ENCODE measurements at regions not wholly inside any gene's neighbourhood (a gene's known extent, or its start where the extent isn't known, plus 50 kb on each side); places are given as distances from the start of the nearest gene placed in this dataset.
A peak's percentile ranks its signal among the peaks of the same experiment; 100 is the strongest.

DNA sequence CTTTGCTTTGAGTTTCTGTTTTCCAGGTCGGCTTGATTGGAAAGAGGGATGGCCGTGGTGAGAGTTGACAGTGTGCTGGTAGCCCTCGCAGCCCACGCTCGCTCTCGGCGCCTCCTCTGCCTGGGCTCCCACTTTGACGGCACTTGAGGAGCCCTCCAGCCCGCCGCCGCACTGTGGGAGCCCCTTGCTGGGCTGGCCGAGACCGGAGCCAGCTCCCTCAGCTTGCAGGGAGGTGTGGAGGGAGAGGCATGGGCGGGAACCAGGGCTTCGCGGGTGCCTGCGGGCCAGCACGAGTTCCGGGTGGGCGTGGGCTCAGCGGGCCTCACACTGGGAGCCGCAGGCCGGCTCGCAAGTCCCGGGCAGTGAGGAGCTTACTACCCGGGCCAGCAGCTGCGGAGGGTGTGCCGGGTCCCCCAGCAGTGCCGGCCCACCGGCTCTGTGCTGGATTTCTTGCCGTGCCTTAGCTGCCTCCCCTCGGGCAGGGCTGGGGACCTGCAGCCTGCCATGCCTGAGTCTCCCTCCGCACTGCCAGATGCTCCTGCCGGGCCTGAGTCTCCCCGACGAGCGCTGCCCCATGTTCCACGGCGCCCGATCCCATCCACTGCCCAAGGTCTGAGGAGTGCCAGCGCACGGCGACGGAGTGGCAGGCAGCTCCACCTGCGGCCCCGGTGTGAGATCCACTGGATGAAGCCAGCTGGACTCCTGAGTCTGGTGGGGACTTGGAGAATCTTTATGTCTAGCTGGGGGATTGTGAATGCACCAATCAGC lies 166.4 kb upstream of the FAT1 start:
- DNase-seq = no peak

DNA sequence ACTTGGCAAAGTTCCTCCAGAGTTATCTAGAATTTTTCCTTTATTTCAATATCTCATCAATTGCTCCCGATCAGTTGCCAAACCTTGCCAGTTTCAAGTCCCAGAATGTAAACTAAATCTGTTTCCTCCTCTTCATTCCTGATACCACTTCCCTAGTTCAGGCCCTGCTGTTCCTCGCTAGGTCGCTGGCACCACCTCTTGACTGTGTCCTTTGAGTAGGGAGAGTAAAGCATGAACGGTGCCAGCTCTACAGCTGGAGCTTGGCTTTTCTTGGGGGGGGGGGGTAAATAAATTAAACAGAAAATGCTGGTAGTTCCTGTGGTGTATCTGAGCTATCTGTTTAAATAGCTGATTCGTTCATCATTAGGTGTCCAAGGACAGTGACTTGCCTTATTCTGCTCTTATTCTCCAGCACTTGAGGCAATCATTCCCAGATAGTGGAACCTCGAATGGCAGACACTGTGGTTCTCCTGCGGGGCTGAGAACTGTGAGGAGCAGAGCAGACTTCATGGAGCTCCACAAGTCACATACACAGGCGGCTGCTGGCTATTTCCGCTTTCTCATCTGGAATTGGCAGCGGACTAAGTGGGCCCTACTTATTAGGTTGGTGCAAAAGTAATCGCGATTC lies 168.3 kb upstream of the FAT1 start:
- no peak for DNase-seq

DNA sequence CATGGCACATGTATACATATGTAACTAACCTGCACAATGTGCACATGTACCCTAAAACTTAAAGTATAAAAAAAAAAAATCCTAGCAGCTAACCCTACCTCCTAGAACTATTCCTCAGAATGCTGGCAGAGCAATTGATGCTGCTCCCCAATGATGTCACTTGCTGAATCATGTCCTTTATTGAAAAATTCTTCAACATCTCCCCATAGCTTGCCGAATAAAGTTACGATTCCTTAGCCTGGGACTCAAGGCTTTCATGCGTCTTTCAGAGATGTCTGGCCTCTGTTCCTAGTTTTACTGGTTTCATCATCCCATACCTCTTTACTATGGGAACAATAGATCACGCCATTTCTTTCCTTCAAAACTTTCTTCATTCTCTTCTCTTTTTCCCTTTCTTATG lies 174.7 kb upstream of the FAT1 start:
- DNase-seq = no peak

DNA sequence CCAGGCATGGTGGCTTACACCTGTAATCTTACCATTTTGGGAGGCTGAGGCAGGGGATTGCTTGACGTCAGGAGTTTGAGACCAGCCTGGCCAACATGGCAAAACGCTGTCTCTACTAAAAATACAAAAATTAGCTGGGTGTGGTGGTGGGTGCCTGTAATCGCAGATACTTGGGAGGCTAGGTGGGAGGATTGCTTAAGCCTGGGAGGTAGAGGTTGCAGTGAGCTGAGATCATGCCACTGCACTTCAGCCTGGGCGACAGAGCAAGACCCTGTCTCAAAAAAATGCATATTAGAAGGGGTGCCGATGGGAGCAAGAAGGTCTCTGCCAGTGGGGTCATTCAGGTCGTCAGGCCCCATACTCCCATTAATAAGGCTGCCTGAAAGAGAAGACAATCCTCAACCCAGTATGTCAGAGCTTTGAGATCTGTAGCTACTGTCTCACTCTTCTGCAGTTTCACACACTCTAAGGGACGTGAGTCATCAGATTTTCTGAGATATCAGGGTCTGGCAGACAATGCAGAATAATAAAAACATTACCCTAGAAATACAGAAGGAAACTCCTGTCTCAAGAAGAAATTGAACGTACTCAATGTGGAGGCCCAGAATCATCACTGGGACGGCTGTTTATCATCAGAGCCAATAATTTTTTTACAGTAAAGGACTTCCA lies 176.7 kb upstream of the FAT1 start:
- DNase-seq = peak; percentile 80

DNA sequence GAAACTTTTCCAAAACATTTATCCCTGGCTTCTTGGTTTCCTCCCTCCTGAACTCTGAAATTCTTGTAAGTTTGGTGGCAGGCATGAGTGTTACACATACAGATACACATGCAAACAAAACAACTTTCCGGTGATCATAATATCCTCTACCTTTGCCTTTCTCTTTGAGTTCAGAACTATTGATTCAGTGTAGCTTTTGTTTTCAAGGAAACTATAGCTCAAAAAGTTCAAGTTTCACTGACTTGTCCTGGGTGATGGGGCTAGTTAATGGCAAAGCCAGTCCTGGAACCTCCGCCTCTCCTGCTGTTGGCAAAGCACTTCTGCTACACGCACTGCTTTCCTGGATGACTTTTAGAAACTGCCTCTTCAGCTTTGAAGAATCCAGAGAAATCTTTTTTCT lies 177.3 kb upstream of the FAT1 start:
- no peak for DNase-seq

DNA sequence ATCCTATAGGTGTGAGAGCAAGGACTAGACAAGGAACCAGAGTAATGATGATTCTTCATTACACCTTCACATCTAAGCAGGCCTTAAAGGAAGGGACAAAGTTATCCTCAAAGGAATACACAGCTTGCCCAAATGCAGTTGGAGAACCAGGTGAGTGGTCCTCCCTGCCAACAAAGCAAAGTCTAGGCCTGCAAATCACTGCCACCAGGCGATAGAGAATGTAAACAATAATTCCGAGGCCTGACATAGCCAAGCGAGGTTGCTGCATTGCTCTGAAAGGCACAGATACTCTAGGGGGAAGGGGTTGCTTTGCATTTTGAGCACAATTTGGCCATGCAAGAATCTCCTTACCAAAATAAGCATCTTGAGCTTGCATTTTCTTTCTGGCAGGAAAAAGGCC lies 178.2 kb upstream of the FAT1 start:
- DNase-seq = no peak

DNA sequence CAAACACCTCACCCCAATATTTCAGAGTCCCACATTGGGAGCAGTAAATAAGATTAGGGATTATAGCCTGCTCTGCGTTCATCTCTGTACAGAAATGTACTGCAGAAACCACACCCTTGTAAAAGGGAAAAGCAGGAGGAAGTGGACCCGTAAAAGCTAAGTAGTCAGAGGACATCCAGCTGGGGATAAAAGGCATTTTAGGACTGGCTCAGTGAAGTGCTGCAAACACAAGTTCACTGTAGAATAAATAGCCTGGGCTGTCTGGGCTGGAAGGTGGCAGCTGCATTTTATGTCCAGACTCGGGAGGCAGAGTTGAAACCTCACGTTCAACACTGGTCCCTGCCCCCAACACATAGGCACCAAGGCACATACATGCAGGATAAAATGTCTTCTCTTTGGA lies 178.7 kb upstream of the FAT1 start:
- no peak for DNase-seq

DNA sequence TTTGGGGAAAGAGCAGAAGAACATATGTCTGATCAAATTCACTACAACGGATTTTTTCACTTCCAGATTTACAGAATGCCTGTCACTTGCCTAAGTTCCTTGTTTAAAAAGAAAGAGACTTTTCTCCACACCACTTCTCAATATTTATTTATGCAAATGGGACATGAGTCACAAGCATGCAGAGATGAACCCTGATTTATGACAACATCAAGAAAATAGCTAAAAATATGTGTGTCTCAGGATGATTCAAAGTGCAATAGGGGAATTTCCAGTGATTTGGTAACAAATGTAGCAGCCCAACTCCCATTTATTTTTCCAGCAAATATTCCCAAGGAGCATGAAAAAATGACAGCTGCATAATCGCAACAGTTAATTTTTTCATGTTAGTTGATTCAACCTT lies 180.4 kb upstream of the FAT1 start:
- peak; percentile 93 for DNase-seq

DNA sequence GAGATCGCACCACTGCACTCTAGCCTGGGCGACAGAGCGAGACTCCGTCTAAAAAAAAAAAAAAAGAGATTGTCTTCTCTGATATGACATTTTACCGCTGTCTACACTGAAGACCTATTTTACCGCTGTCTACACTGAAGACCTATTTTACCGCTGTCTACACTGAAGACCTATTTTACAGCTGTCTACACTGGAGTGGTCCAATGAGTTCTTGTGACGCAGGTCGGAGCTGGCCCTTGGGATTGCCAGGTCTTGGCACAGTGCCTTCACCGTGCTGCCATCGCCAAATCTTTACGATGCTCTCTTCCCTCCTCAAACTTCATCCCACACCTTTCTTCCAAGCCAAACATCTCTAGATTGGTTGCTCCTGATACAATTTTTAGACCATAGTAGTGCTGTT lies 183.1 kb upstream of the FAT1 start:
- DNase-seq = no peak

DNA sequence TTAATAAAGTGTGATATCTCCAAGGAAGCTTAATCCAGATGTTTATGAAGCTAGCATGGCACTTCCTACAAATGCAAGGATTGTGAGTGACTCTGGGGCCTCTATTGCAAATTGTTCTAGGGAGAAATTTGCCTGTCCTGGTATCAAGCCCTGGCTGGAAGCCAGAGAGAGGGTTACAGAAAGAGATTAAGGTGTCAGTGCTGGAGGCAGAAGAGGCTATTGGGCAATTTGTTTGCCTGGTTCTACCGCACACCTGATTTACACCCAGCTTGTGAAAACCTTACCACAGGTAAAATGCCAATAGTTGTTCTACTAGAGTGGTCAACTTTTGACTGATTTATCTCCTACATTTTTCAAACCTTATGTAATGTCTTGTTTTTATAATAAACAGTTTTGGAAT lies 186.7 kb upstream of the FAT1 start:
- DNase-seq = no peak

DNA sequence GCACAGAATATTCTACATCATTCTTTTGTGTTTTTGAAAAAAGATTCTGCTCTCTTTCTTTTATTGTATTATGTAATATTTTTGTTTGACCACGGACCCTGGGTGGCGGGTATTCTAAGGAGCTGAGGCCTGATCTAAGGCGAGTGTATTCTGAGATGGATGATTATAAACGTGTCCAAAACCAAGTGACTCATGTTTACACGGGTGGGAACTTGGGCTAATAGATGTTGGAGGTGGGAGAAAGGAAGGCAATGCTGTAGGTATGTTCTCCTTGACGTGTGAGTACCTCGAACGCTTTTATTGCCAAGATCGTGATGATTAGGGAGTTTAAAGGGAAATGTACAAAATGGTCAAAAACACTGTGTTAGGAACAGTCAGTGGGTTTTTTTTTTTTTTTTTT lies 188.9 kb upstream of the FAT1 start:
- DNase-seq = no peak

DNA sequence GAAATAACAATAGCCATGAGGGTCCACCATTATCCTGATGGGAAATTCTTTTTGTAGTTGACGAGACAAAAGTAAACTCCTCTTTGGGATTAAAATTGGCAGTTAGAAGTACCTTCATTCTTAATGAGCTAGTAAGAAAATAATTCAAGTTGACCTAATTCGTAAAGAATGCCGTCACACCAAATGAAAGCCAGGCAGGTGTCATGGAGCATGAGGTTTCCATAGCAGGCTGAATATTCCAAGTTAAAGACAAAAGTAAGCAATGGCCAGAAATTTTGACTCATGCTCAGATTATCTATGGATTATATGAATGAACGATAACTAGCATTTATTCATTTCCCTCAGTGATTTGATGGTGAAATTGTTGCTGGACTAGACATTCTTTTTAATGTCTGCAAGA lies 192.2 kb upstream of the FAT1 start:
- no peak for DNase-seq

DNA sequence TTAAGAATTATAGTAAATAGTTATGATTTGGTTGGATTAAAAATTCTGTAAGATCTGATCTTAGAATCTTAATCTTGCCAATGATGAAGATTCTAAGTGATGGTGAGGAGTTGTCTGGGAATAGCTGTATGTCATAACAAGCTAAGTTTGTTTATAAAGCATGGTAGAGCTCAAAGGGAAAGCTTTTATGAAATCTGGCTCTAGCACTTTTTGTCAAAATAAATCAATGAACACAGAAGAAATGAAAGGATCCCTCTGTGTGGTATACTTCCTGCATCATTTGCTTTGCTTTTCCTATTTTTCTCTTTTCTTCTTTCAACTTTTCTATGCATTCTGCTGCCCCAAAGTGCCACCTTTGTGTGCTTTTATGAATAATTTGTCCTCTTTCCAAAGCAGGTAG lies 193.5 kb upstream of the FAT1 start:
- DNase-seq = no peak

DNA sequence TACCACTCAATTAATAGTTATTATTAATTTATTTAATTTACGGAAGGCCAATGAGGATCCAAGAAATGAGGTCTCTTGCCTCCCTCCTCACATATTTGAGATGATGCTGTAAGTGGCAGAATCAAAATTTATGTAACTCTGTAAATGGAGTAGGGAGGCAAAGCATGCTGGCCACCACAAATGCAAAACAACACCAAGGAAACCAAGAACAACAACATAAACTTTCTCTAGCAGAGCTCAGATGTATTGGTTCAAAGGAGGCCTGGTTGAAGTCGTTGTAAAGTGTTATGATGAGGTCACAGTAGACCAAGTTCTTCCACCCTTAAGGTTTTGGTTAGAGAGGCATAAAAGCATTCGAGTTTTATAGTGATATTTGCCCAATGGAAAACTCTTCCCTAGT lies 194.8 kb upstream of the FAT1 start:
- DNase-seq = no peak

DNA sequence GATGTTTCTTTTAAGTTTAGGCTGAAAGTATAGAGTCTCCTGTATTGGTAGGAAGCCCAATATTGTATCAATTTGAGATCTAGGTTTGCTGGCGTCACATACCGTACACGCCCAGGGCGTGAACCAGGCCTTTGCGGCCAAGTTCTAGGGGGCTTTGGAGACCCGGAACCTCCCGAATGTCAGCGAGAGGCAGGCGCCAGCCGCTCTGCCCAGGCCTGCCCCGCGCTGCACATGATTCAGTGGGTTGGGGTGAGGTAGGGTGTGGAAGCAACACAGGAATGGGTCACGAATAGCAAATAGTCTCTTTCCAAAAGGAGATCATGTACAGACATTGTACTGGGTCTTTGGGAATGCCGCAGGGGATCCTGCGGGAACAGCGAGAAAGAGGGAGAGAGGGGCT lies 195.7 kb upstream of the FAT1 start:
- DNase-seq = no peak

DNA sequence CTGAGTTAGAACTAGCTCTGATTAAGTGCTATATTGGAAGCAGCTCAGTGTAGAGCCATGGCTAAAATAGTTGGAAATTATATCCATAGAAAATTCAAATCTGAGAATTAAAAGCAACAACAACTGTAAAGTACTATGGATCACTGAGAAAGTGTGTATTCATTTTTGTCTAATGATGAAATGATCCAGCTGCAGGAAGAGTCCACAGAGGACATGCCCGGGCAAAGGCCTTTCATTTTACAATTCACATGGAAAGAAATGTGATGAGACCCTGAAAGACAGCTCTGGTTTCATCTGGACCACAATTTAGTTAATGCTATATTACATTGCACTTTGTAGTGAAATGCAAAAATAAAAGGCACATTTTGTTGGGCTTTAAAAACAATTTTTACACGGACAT lies 196.8 kb upstream of the FAT1 start:
- peak; percentile 59 for DNase-seq

DNA sequence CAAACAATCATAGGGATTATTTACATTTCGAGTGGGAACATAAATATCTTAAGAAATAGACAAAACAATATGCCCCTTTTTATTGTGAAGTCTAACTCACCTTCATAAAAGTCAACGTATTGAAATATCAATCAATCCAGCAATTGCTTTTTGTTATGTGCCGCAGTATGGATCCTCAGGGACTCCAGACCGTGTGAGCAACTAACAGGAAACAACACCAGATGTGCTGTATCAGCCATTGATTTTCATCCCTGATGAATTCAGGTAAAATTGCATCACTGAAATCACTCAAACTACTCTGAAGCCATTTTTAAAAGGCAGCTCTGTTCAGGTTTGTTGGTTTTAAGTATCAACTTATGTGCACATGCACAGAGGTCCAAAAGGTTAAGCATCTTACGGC lies 197.3 kb upstream of the FAT1 start:
- DNase-seq = no peak

DNA sequence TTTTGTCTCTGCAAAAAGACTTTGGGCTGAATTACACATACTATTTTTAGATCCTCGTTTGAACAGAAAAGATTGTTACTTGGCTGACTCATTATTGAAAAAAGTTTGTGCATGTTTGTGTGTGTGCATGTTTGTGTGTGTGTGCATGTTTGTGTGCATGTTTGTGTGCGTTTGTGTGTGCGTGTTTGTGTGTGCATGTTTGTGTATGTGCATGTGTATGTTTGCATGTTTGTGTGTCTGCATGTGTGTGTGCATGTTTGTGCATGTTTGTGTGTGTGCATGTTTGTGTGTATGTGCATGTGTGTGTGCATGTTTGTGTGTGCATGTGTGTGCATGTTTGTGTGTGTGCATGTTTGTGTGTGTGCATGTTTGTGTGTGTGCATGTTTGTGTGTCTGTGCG lies 201.1 kb upstream of the FAT1 start:
- no peak for DNase-seq

DNA sequence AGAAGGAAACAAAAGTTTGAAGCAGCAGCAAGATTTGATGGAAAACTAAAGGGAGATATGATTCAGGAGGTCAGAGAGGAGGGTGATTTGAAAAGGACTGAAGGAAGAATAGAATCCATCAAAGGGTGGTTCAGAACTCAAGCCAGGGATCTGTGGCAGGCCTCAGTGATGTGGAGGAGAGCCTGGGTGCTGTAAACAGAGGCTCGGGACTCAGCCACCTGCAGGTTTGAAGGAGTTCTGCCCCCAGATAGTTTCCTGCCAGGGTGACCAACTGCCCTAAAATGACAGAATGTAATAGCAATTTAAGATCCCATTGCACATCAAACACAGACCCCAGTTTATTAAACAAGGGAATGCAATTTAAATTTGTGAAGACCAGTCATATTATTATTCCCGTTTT lies 204.0 kb upstream of the FAT1 start:
- no peak for DNase-seq

DNA sequence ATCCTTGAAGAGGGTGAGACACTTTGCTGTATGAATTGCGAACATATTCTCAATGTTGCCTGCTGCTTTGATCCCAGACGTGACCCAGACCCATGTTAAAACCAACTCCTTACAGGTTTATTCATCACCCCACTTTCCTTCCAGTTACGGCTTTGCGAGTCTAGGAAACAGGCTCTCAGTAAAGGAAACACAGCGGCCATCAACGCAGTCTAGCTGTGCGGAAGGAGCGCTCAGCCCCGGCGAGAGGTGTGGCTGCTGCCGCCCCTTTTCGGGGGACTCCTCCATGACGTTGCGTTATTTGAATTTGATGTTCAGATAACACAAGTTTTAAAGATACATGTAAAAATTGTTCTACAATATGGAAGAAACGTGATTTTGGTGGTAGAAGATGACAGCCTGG lies 206.4 kb upstream of the FAT1 start:
- DNase-seq = no peak

DNA sequence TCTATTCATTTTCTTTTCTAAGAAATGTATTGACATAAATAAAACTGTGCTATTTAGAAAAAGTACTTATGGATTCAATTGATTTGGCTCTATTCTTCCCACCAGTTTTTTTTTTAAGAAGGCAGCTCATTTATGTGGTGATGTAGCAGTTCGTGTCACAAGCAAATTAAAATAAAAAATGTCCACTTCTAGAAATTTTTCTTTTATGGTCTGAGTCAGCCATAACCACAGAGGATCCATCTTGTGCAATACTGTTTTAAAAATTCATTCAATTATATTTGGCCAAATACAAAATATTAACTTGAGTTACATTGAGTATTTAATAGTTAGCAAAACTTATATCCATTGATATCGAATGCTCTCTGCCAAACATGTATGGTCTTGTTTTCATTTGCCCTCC lies 207.9 kb upstream of the FAT1 start:
- DNase-seq = peak; percentile 77

DNA sequence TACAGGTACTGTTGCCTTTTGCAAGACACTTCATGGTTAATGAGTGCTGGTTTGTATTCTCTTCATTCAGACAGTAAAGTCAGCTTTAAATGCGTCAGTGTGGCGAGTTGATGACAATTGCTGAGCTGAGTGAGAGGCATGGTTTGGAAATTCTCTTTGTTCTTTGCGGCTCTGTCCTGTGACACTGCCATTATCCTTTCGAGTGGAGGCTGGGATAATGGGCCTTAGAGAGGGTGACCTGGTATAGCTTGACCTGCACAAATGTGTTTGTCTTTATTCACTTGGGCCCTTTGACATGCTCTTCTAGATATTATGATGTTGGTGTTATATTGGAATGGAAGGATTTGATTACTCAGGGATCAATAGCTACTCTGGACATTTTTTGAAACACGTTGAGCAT lies 208.5 kb upstream of the FAT1 start:
- DNase-seq = no peak

DNA sequence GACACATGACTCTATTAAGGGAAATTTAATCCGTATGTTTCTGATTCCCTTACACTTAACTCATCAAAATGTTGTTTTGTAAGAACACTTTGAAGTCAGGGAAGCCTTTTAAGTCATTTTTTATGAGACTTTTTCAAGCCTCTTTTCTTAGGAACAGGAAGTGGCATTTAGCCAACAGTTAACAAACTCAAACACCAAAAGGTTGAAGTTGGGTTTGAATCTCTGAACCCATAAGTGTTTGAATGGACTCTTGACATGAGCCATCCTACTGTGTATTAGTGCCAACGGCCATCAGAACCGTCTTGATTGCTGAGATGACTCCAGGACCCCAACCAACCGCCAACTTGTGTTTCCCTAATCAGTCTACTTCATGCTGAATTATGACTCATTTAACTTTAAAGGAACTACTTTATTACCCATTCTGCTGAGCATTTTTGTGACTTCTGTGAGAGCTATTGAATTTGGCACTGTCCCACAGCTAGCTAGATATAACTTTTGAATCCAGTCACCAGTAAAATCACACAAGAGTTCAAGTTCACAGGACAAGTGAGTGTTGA lies 209.1 kb upstream of the FAT1 start:
- DNase-seq = peak; percentile 72

DNA sequence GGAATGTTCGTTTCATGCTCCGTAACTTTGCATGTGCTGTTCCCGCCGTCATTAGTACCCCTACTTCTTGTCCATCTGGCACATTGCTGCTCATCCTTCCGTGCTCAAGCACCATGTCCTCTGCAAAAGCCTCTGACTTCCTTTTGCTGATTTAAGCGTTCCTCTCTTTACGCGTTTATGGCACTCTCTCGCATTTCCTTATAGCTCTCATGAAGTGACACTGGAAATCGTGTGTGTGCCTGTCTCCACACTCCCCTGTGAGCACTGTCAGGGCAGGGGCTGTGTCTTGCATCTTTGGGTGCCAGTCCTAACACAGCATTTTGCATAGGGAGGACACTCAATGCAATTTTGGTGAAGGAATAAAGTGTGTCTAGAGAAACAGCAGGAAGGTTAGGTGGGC lies 210.6 kb upstream of the FAT1 start:
- no peak for DNase-seq
